Nephron progenitor cell (in vitro differentiated cells): ENCODE measurements at regions not wholly inside any gene's neighbourhood (a gene's known extent, or its start where the extent isn't known, plus 50 kb on each side); places are given as distances from the start of the nearest gene placed in this dataset.

Source experiments
- DNase-seq: peaks from one replicate; pipeline ENCODE4 v3.0.0; 2021
- H3K27ac Mint-ChIP-seq: 2 replicates; pipeline ENCODE4 v1.8.0; 2021; ENCODE audit warnings: mild to moderate bottlenecking, moderate library complexity, mixed read lengths
- H3K27me3 Mint-ChIP-seq: 2 replicates; pipeline ENCODE4 v1.8.0; 2021; ENCODE audit warnings: mild to moderate bottlenecking, low read depth, mixed read lengths; ENCODE audit not compliant: poor library complexity
- H3K36me3 Mint-ChIP-seq: 2 replicates; pipeline ENCODE4 v1.8.0; 2021; ENCODE audit warnings: low read depth, mixed read lengths
- H3K4me1 Mint-ChIP-seq: 2 replicates; pipeline ENCODE4 v1.8.0; 2021; ENCODE audit warnings: mixed read lengths
- H3K4me3 Mint-ChIP-seq: 2 replicates; pipeline ENCODE4 v1.8.0; 2021; ENCODE audit warnings: mild to moderate bottlenecking, moderate library complexity, mixed read lengths
- H3K9me3 Mint-ChIP-seq: 2 replicates; pipeline ENCODE4 v1.8.0; 2021; ENCODE audit warnings: mild to moderate bottlenecking, moderate library complexity, mixed read lengths
- TF ChIP-seq, protein P1 (sequence below): fragments of 200-600 bp; sonication (generic); IDR thresholded peaks from 2 replicates; pipeline ENCODE4 v1.5.0; 2021; ENCODE audit warnings: antibody characterized with exemption

DNA sequence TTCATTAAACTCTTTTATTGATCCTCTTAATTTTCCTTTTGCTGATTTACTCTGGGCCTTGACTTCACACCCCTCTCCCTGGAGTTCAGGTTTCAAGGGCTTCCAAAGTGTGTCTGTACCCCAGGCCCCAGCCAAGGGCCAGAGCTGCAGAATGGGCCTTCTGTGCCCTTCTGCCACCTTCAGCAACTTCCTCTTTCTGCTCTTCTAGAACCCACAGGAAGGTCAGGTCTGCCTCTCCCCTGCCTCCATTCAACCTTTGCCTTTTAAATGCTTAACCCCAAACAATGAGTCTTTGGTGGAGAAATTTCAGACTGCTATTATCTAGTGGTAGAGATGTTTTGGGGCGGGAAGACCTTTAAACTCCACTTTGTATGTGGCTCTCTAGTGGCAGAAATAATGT lies 63.1 kb downstream of the TSN start:
- Mint-ChIP-seq H3K27me3 (no peaks in the 10 kb centered on the region), H3K4me1 (peaks cover 5% of the 10 kb centered on the region), H3K4me3 (no peak overlapping the region), H3K9me3 (peaks cover 32% of the 10 kb centered on the region), H3K36me3 (peaks cover 6% of the 10 kb centered on the region), H3K27ac (no peak overlapping the region)
- DNase-seq = no peak
- TF ChIP-seq, protein P1, sequence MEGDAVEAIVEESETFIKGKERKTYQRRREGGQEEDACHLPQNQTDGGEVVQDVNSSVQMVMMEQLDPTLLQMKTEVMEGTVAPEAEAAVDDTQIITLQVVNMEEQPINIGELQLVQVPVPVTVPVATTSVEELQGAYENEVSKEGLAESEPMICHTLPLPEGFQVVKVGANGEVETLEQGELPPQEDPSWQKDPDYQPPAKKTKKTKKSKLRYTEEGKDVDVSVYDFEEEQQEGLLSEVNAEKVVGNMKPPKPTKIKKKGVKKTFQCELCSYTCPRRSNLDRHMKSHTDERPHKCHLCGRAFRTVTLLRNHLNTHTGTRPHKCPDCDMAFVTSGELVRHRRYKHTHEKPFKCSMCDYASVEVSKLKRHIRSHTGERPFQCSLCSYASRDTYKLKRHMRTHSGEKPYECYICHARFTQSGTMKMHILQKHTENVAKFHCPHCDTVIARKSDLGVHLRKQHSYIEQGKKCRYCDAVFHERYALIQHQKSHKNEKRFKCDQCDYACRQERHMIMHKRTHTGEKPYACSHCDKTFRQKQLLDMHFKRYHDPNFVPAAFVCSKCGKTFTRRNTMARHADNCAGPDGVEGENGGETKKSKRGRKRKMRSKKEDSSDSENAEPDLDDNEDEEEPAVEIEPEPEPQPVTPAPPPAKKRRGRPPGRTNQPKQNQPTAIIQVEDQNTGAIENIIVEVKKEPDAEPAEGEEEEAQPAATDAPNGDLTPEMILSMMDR = no peak

DNA sequence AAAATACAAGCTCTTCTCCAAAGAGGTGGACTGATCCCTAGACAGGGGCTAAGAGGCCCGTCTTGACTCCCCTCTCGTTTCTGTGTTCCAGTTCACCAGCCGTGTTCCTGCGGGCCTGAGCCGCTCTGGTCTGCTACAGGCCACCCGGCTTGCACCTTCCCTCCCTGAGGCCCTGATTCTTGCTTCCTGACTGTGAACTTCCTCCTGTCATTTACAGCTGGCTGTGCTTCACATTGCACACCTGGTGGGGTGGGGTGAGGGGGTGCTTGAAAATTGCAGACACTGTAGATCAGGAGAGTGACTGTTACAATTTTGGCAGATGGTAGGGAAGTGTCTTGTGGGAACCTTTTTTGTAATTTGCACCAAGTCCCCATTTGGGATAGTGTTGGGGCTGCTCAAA lies 64.4 kb downstream of the TSN start:
- DNase-seq = no peak
- H3K9me3 Mint-ChIP-seq = peaks cover 35% of the 10 kb centered on the region
- H3K36me3 Mint-ChIP-seq = peaks cover 6% of the 10 kb centered on the region
- peaks cover 5% of the 10 kb centered on the region for H3K4me1 Mint-ChIP-seq
- H3K27me3 Mint-ChIP-seq = no peaks in the 10 kb centered on the region
- TF ChIP-seq, protein P1 = no peak
- no peak overlapping the region for H3K27ac Mint-ChIP-seq
- H3K4me3 Mint-ChIP-seq = no peak overlapping the region

DNA sequence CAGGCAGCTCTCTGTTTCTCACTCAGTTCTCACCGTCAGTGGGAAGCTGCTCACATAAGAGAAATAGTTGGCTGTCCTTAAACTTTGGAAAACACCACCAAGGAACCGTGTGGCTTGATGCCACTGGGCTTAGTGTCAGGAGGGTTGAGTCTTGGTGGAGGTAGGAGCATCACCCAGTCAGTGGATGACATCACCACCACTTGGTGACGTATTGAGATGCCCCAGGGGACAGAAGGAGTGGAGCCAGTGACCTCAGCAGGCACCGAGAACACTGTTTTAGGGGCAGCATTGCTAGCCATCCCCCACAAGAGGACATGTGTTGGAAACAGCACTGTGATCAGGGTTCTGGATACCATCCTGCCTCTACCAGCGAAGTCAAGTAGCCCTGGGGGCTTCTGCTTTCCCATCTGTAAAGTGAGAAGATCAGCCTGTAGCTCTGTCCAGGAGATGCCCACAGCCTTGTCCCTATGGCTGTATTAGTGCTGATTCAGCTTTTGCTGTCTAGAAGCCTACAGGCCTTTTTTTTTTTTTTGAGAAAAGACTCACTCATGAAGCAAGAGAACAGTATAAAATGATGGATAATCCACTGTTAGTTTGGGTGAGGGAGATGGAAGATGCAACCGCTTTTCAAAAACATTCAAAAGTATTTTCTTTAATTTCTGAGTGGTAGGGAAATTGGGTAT lies 66.2 kb downstream of the TSN start:
- TF ChIP-seq, protein P1 = no peak
- H3K9me3 Mint-ChIP-seq = peaks cover 35% of the 10 kb centered on the region
- no peak overlapping the region for H3K27ac Mint-ChIP-seq
- no peak for DNase-seq
- H3K4me1 Mint-ChIP-seq = peaks cover 5% of the 10 kb centered on the region
- H3K27me3 Mint-ChIP-seq = peaks cover 2% of the 10 kb centered on the region
- peaks cover 6% of the 10 kb centered on the region for H3K36me3 Mint-ChIP-seq
- H3K4me3 Mint-ChIP-seq = no peak overlapping the region

DNA sequence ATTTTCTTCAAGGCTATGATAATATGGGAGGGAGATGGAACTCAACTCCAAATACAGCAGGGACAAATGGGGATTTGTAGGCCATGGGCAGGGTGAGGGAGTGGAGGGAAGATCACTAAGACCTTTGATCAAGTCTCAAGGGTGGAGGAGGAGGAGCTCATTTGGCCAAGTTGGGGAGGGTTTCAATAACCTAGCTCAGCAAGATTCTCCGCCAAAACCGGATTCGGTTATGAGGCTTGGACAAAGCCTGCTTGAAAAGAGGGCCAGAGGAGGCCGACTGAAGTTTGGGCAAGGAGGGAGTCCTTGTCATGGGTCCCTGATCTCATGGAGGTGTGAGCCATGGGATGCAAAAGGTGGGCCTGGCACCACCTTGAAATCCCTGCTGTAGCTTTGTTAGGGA lies 68.8 kb downstream of the TSN start:
- peaks cover 2% of the 10 kb centered on the region for H3K27me3 Mint-ChIP-seq
- TF ChIP-seq, protein P1 = no peak
- peaks cover 6% of the 10 kb centered on the region for H3K36me3 Mint-ChIP-seq
- H3K9me3 Mint-ChIP-seq = peaks cover 24% of the 10 kb centered on the region
- H3K4me1 Mint-ChIP-seq = peaks cover 10% of the 10 kb centered on the region
- no peak for DNase-seq
- H3K27ac Mint-ChIP-seq = no peak overlapping the region
- no peak overlapping the region for H3K4me3 Mint-ChIP-seq

DNA sequence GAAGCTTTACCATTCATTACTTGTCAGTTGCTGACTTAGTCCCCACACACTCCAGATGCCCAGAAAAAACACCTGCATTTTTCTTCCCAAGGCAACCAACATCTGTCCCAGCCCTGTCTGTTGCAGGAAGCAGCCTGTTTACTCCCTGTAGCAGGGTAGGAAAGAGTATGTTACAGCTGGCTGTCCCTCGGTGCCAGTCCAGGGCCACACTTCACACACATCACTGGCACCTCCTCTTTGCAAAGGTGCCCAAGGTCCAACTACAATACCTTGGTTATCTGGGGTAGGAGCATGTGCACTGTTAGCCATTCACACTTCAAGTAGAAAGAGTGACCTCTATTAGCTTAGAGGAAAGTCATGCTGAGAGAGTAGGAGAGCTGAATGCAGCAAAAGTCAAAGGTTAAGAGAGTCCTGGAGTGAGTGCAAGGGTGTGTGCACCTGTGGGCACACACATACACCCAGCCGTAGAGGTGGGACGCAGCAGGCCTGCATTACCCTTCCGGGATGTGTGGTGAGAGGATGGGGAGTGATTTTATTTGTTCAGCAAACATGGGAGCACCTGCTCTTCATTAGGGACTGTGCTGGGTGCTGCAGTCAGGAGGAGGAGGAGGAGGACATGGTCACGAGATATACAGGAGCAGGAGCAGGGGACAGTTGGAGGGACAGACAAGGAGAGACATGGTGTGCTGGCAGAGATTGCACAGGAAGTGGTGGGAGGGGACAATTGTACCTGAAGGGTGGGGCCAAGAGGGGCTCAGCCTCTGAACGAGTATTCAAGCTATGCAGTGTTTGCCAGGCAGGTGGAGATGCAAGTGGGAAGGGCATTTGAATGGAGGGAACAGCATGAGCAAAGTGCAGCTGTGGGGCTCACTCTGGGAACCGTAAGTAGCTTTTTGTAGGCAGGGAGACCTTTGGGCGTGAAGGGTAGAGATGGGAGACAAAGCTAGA lies 69.8 kb downstream of the TSN start:
- Mint-ChIP-seq H3K4me3 (no peak overlapping the region), H3K9me3 (peaks cover 24% of the 10 kb centered on the region), H3K4me1 (peaks cover 5% of the 10 kb centered on the region), H3K27ac (no peak overlapping the region), H3K36me3 (peaks cover 6% of the 10 kb centered on the region), H3K27me3 (peaks cover 2% of the 10 kb centered on the region)
- no peak for DNase-seq
- TF ChIP-seq, protein P1 = no peak
